PFSK-1 (cell line): ENCODE measurements at regions not wholly inside any gene's neighbourhood (a gene's known extent, or its start where the extent isn't known, plus 50 kb on each side); places are given as distances from the start of the nearest gene placed in this dataset.

ENCODE experiments used
- FOXP2 ChIP-seq: optimal IDR thresholded peaks from 2 replicates; pipeline ENCODE3; 2011; ENCODE audit warnings: borderline replicate concordance, control low read depth, inconsistent platforms; ENCODE audit not compliant: insufficient read depth; ENCODE audit errors: extremely low read length, extremely low read depth
- POLR2AphosphoS5 ChIP-seq: IDR thresholded peaks from 2 replicates; pipeline ENCODE4 v1.6.1; 2012; ENCODE audit warnings: low read depth, mild to moderate bottlenecking, control low read depth, low read length, moderate library complexity
- REST ChIP-seq, 2 experiments: IDR thresholded peaks; 2 replicates each; pipeline versions ENCODE4 v1.6.1 to v1.8.0; 2011 to 2012; ENCODE audit warnings: low read depth in 2 of 2, low read length in 2 of 2, control low read depth in 1 of 2, inconsistent platforms in 1 of 2, mild to moderate bottlenecking in 1 of 2, moderate library complexity in 1 of 2; ENCODE audit not compliant: insufficient read depth in 1 of 2
- SIN3A ChIP-seq: IDR thresholded peaks from 2 replicates; pipeline ENCODE4 v1.6.1; 2012; ENCODE audit warnings: mild to moderate bottlenecking, low read length, moderate library complexity, borderline replicate concordance; ENCODE audit not compliant: insufficient read depth
- TAF1 ChIP-seq: IDR thresholded peaks from 2 replicates; pipeline ENCODE4 v1.6.1; 2012; ENCODE audit warnings: low read length, control low read depth, borderline replicate concordance; ENCODE audit not compliant: insufficient read depth

GRCh38 chr5:40309851-40310250 is 369.9 kb upstream of the PTGER4 start:
- no peak for TF ChIP-seq SIN3A
- no peak for TF ChIP-seq FOXP2
- TF ChIP-seq REST (IDR thresholded peaks at IDR 0.05; ENCODE audit: insufficient read depth in 1 of 2, low read depth in 2 of 2, low read length in 2 of 2): no peak
- no peak for TF ChIP-seq TAF1
- TF ChIP-seq POLR2AphosphoS5: no peak

GRCh38 chr5:40308867-40309266 is 370.8 kb upstream of the PTGER4 start:
- TF ChIP-seq FOXP2 (no peak), POLR2AphosphoS5 (no peak), TAF1 (no peak), REST (IDR thresholded peaks at IDR 0.05; ENCODE audit: insufficient read depth in 1 of 2, low read depth in 2 of 2, low read length in 2 of 2) (no peak), SIN3A (no peak)

GRCh38 chr5:40307920-40308319 is 371.8 kb upstream of the PTGER4 start:
- TF ChIP-seq FOXP2 (no peak), TAF1 (no peak), SIN3A (no peak), REST (IDR thresholded peaks at IDR 0.05; ENCODE audit: insufficient read depth in 1 of 2, low read depth in 2 of 2, low read length in 2 of 2) (no peak), POLR2AphosphoS5 (no peak)

- TF ChIP-seq SIN3A (no peak), TAF1 (no peak), FOXP2 (no peak), REST (IDR thresholded peaks at IDR 0.05; ENCODE audit: insufficient read depth in 1 of 2, low read depth in 2 of 2, low read length in 2 of 2) (no peak), POLR2AphosphoS5 (no peak)
These were observed 372.7 kb upstream of the PTGER4 start for GRCh38 chr5:40306869-40307487.

GRCh38 chr5:40292006-40292405 is 387.7 kb upstream of the PTGER4 start:
- TF ChIP-seq FOXP2 (no peak), POLR2AphosphoS5 (no peak), REST (IDR thresholded peaks at IDR 0.05; ENCODE audit: insufficient read depth in 1 of 2, low read depth in 2 of 2, low read length in 2 of 2) (no peak), TAF1 (no peak), SIN3A (no peak)
